ENCODE measurements at regions not wholly inside any gene's neighbourhood (a gene's known extent, or its start where the extent isn't known, plus 50 kb on each side); places are given as distances from the start of the nearest gene placed in this dataset.
A peak's percentile ranks its signal among the peaks of the same experiment; 100 is the strongest.

DNA sequence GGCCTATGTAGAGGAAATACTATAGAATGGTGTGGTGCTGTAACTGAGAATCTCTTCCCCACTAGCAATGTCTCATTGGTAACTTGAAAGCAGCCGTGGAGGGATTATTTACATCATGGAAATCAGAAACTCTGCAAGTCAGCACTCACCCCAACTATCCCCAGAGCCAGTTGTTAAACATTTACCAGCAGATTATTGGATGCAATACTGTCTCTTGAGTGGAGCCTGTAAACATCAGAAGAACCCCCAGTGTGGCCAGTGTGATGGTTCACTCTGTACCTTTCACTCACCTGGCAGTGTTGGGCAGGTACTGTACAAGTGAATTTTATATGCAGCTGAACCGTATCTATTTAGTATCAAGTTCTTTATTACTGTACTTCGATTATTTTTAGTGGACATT, 299.8 kb upstream of the SALL1 start:
- DNase-seq = no peak

DNA sequence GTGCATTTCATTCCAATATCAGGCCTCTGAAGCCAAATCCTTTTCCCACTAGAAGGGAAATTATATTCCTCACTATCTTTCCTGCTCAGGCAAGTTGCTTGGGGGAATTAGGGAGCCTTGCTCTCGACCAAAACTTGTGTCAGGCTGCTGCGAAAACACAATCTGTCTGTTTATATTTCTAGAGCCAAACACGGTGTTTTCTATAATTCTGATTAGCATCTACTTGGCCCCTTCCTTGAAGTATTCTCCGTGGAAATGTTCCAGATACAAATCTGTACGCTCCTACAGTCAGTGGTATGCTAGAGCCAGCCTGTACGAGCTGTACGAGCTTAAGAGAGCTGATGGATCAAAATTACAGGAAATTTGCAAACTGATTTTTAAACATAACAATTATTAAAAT, 299.3 kb upstream of the SALL1 start:
- no peak for DNase-seq

DNA sequence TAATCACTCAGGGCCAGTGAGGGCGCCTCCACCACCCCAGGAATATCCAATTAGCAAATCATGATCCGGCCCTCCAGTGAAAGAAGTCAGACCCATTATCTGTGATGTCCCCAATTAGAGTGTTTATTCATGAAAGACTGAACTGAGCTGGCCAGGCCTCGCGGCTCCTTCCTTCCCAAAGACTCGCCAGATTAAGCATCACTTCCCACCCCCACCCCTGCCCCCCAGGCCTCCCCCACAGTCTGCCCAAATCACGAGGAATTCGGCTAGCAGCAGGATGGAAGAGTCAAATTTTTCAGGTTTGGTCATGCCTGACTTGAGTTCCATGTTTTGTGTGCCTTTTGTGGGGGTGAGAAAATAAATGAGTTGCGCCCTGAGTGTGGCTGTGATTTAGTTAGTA, 298.4 kb upstream of the SALL1 start:
- DNase-seq = no peak

DNA sequence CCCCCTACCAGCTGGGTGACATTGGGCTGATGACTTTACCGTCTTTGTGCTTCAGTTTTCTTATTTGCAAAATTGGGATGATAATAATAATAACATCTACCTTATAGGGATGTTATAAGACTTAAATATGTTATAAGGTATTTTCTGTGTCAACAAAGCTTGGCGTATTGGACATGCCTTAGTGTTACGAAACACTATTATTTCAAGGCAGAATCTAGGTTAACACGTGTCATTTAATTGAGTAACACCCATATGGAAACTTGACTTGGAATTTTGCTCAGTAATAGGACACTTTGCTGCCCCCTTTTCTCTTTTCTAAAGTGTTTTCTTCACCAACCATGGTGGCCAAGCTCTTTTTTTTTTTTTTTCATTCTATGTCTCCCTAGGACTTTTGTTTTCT, 294.2 kb upstream of the SALL1 start:
- no peak for DNase-seq

DNA sequence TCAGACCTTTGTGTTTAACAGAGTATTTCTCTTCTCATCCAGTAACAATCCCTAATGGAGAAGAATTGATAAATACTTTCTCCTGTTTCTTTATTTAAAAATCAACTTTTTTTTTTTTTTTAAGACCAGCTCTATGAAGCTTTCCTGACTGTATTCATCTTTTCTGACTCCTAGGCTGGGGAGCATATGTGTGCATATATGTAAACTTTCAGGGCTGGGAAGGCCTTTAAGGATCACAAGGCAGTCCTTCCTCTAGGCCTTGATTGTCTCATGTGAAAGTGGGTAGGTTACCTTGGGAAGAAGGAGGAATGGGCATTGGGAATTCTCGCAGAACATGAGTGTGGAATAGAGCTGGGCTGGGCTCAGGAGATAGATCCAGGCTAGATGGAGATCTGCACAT, 292.9 kb upstream of the SALL1 start:
- DNase-seq = no peak

DNA sequence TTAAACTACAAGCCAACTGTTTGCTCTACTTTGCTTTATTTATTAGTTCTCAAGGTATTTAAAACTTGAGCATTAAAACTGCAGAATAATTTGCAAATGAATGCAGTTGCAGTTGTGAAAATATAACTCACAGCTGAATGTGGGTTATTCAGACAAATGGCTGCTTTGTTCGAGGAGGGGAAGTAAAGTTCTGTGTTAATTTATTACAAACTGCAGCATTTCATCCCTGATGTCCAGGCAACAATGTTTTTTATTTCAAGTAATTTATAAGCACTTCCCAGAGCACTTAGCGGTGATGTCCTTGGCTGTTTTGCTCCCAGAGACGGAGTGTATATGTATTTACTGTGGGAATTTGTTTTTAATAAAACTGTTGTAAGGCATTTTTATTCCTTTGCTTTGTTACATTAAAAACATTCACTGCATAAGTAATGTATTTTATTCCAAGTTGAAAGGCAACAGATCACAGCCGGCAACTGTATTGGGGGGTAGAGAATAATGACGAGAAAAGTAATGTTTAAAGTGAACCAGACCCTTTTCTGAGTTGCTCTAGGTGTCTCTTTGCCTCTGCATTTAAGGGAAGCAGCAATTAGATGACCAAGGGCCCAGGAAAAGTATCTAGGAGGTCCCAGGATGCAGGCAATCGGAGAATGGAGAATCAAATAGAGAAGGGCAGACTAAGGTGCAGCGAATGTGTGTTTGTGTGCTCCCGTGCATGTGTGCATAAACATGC, 291.2 kb upstream of the SALL1 start:
- DNase-seq = no peak

DNA sequence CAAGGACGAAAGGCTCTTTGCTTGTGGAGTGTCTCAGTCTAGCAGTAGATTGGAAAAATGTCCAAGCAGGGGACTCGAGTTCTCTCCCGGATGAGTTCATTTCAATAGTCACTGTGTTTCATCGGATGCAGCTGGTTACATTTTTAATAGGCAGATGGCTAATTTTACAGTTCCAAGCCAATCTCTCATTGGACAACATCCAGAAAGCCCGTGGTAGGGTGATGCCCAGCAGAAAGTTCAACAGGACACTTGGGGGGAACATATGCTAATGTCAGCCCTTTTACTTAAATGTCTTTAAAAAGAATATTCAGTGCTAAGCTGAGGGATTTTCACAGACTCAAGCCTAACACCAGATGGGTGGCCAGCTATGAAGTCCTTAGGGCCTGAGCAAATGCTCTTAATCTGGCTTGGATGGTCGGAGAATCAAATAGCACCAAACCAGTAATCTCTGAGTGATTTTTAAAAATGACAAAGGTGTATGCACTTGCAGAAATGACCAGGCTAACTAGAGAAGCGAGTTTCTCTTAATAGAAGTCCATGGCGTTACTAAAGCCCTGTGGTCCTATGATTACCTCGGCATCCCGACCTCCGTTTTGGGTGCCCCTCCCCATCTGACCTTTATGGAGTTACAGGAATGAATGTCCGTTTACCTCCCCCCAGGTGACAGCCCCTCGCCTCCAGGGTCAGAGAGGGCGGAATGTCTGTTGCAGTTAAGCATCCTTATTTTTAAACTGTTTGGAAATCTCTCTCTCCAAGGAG, 289.2 kb upstream of the SALL1 start:
- DNase-seq = no peak

DNA sequence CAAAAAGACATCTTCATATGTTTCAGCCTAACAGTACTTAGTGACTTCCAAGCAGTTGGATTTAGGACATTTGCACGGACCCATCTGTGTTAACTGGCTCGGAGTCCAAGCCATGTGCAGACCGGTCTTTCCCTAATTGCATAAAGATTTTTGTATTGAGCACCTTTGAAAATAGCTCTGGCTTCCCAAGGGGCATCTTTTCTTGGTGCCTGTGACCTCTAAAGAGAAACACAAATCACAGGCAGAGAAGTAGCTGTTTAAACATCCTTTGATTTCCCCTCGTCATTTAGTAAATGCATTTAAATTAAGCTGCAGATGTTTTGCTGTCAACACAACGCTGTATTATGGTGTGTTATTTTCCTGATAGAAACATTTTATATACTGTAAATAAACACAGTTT, 288.2 kb upstream of the SALL1 start:
- no peak for DNase-seq

DNA sequence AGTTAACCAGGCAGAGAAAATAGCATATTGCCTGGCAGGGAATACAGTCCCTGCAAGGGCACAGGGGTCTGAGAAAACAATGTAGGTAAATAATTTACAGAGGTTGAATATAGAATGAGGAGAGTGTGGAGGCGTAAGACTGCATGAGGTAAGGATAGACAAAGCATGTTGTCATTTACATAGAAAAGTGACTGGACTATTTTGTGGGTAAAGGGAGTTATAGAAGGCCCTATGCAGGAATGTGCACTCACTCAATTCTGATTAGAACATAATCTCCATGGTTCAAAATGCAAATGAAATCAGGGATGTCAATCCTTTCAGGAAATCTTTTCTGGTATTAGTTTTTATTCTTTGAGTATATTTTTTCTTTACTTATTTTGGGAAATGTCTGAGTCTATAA, 285.7 kb upstream of the SALL1 start:
- DNase-seq = no peak

DNA sequence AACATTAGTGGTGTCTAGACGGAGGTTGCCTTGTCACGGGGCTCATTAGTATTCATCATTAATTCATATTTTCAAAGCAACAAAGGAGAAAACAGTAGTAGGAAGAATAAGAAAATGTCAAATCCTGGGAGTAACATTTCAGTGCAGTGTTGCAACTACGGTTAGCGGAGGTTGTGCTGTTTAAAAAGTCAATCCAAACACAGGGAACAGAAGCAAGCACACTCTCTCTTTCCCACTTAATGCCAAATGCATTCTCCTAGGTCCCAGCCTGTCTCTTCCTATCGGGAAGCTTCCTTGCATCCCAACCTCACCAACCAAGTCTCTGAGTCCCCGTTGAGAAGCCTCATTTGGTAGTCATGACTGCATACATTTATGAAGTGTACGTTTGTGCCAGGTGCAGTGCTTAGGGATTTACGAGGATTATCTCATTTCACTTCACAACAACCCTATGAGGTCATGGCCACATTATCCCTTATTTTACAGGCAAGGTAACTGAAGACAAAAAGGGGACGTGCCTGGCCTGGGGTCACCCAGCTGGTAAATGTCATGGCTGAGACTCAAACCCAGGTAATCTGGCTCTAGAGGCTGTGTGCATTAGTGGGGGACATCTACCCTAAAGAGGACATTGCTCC, 283.6 kb upstream of the SALL1 start:
- no peak for DNase-seq

DNA sequence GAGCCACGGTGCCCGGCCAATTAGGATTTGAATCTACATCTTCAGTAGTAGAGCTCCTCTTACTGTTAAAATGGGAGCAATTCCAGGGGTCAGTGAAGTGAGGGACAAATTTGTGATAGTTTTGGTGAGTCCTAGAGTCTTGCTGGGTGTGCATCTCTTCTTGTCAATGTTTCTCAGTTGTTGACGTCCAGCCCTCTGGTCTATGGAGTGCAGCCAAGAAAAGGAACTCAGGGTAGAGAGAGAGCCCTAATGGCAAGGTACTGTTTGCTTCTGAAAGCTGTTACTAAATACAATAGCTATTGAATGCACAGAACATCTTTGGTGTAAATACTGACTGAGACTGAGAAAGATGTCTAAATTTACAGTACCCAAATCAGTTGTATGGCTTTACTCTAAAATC, 282.5 kb upstream of the SALL1 start:
- DNase-seq = no peak

DNA sequence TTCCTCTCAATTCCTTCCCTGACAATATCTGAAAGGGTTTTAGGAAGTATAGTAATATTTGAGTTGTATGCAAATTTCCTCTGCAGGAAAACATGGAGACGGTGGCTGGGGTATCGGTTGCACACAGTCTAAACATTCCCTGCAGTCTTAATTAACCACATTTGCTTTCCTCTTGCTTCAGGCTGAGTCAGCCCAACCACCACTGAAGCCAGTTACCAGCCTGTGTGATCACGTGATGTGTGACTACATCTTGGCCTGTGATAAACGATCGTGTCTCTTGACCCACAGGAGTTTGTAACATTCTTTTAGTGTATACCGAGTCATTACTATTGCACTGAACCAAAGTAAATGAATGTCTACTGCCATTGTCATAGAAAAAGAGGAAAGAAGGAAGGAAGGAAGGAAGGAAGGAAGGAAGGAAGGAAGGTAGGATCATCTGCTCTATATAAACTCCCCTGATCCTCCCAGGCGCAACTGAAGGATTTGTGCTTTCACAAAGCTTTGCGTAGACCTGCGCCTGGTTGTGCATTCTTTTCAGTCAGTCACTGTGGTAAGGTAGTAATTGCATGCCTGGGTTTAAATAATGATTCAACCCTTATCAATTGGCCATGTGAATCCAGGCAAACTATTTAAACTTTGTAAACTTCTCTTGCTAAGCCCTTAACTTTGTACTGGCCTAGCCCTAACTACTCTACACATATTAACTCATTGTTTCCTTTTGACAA, 280.6 kb upstream of the SALL1 start:
- DNase-seq = peak; percentile 98

DNA sequence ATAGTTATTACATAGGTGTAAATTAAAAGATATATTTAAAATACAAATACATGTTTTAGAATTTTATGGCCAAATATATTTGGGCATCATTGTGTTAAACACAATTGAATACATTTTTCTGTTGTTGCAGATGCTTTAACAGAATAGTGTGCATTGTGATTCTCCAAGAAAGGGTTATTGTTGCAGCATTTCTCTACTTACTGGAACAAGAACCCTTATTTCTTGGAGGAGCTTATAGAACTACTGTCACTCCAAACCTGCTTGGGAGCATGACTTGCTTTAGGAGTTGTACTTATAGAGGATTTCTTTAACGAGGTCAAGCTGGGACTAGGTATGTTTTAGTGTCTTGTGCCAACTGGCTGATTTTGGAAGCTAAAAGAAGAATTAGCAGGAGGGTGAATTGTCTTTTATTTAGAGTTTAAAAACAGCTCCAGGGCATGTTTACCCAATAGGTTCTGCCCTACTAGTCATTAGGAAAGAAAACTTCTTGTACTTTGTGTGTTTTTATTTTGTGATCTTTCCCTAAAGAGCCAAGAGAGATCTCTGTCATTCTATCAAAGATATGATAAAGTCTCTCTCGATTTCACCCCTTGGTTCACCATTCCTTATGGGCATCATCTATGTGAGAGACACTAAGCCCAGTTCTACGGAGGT, 279.8 kb upstream of the SALL1 start:
- DNase-seq = no peak

DNA sequence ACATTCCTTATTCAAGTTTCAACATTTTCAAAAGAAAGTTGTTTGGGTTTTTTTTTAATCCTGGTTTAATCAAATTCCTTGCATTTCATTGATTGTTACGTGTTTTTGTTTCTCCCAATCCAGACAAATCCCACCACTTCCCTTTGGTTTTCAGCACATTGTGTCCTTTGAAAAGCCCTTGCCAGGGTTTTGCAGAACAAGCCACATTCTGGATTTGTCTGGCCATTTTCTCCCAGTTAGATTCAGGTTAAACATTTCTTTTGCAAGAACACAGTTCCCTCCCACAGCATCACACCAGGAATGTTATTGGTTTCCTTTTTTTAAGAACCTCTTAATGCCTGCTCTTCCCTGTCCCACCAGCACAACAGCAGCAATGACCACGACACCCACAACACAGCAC, 278.0 kb upstream of the SALL1 start:
- DNase-seq = peak; percentile 8

DNA sequence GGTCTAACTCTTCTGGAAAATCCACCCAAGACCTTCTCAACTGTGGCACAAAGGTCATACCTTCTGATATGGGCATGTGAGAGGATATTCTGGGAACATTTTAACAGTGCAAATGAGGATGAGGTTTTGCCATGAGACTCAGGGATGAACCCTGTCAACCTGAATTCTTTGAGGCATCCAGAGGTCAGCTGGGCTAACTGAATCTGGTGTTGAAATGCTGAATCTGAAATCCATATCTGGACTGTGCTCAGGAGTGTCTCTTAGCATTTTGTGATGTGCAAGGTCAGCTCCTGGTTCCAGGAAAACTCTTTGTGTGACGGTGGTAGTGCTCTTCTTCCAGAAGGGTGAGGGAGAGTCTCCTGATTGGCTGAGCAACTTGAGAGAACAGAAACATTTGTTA, 276.0 kb upstream of the SALL1 start:
- DNase-seq = no peak

DNA sequence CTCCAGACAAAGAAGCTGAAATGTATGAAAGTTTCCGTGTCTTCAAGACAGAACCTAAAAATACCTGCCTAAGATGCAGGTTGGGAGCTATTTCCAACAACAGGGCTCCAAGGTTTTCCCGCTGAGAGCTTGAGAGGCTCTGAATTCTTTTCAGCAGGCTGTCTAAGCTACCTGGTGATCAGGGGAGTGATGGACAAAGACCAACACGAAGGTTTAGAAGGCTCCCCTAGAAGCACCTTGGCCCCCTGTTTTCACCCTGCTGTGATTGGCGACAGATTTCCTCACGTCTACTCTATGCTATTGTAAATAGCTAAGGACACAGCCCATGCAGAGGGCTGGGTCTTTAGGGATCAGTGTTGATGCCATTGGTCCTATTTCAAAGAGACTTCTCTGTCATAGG, 275.2 kb upstream of the SALL1 start:
- DNase-seq = no peak

DNA sequence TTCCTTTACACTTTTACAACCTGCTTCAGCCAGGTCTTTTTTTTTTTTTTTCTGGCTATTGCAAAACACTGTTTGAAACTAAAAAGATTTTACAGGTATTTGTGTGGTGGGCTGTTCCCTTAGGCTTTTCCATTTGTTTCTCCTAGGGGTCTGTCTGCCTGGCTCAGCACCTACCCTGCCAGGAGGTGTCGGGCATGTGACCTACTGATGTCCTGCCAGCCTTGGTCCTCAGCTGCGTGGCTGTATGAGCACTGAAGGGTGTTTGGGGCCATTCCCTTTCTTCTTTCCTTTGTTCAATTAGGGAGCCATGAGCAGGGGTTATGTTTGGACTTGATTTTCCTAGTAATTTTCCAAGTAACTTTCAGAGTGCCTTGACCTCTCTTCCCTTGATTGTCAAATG, 269.2 kb upstream of the SALL1 start:
- DNase-seq = no peak

DNA sequence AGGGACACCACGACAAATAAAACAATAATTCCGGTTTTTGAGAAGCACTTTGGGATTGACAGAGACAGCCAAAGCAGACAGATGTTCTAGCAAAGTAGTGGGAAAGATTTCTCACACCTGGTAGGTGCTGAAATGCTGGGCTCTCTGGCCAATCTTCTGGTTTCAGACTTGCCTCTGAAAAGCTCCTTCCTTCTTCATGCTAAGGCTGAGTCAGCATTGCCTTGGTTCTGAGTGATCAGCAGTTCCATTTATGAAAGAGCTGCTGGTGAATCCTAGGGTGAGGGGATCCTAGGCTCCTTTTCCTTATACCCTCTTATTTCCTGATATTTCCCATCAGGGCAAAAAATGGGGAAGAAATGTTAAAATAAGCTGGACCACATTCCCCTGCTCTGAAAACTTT, 268.7 kb upstream of the SALL1 start:
- DNase-seq = no peak

DNA sequence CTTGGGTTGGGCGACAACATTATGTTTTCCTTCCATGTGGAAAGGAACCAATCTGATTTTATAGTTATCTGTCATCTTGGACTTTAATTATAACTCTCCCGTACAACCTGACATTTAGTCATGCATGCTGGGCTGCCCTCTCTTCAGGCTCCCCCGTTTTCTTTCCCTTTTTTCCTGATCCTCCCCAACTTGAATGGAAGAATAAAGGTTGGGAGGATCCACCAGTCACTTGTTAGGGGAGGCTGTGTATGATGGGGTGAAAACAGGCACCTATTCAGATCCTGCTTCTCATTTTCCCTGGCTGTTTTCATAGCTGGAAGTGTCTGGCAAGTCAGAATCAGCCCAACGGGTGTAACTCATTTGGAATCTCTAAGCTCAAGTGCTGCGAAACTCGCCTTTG, 267.2 kb upstream of the SALL1 start:
- DNase-seq = no peak

DNA sequence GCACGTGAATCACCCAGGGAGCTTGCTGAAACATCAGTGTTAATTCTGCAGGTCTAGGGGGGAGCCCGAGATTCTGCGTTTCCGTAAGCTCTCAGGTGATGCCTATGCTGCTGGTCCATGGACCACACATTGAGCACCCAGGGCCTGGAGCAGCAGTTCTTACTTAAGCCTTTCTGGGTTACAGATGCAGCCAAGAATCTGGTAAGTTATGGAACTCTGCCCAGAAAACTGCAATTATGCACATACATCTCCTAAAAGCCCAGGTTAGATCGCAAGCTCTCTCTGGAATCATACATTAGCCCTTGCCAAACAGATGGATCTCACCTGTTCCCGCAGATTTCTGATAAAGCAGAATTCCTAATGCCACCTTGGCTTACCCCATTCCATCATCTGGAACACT, 265.9 kb upstream of the SALL1 start:
- DNase-seq = peak; percentile 55

DNA sequence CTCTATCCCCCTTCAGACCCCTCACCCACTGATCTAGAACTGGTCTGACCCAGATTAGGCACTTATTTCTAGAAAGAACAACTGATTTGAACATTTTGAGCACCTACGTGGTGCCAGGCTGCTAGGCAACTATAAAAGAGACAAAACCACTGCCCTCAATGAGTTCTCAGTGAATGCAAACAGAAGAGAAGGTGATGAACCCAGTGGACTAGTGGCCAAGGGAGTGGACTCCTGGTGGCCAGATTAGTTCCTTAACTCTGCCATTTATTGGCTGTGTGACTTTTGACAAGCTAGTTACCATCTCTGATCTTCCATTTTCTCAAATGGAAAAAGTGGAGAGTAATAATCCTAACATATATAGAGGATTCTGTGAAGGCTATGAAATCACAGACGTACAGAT, 259.1 kb upstream of the SALL1 start:
- no peak for DNase-seq

DNA sequence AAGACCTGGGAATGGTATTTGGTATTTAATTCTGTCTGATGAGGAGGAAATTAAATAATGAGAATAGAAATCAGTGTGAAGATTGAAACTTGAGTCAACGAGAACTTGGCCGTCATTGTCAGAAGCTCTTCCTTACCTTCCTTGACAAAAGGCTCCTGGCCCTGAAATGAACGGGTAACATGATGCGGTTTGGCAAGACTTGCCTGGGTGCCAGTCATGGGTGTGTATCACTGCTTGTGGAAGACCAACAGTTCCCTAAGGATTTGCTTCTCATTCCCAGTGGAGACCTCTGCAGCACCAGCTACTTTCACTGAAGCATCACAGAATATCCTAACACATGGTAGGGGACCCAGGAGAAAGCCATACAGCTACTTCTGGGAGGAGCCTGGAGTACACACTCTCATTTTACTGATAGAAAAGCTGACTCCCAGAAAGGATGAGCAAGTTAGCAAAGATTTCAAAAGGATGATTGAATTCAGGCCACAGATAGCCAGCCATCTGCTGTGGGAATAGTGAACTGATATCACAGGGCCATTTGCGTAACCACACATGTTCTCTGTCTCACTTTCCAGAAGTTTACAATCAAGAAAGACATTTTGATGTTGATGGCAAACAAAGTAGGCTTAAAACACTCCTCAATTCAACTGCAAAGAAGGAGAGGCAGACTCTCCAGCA, 258.1 kb upstream of the SALL1 start:
- DNase-seq = peak; percentile 25

DNA sequence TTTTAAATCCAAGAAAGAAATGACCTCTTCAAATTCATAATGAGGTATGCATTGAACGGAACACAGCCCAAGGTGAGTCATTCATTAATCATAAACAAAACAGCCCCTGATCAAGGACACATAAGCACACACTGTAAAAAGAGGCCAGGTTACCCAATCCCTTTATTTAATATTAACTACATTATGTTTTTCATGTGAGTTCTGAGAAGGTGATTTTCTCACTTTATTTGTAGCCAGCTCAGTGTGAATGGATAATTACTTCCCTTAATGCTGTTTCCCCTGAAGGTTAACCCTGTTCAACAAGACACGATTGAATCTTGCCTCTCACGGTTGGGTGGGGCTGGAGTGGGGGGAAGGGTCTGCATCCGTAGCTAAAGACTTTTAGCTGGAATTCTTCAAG, 257.3 kb upstream of the SALL1 start:
- peak; percentile 57 for DNase-seq

Data from fibroblast of skin of right quadriceps (primary cell).